Endothelial cell of umbilical vein (primary cell): ENCODE measurements at regions not wholly inside any gene's neighbourhood (a gene's known extent, or its start where the extent isn't known, plus 50 kb on each side); places are given as distances from the start of the nearest gene placed in this dataset.

Source experiments
- BruUV-seq: library from RNA; stranded (reverse); fragments of 400-500 nt; replicated peaks from 2 replicates; lab custom pipeline; 2021; lab: Mats Ljungman, UMichigan
- CTCF ChIA-PET: fragments of 300-600, 350-600 bp; sonication (Branson Sonifier 250); formaldehyde crosslinking; loops from one replicate; lab custom pipeline; 2021; ENCODE audit warnings: antibody characterized with exemption, inconsistent platforms; lab: Charles Lee
- POLR2A ChIA-PET: fragments of 300-600, 350-600 bp; sonication (Branson Sonifier 250); formaldehyde crosslinking; loops from one replicate; lab custom pipeline; 2021; ENCODE audit warnings: antibody characterized with exemption, inconsistent platforms; lab: Charles Lee
- DNase-seq: peaks from one replicate; pipeline ENCODE4 v3.0.0-alpha.2; 2011; ENCODE audit warnings: low read depth, low spot score
- FAIRE-seq: peaks from 2 replicates; lab custom pipeline; 2011; peaks lifted over from hg19 to GRCh38; lab: Jason Lieb, UNC
- H2AFZ ChIP-seq: 2 replicates; pipeline ENCODE4 v1.6.0; 2012; ENCODE audit warnings: low read depth, low read length, control low read depth, inconsistent platforms
- H3K27ac ChIP-seq: 2 replicates; pipeline ENCODE4 v1.5.1; 2011; ENCODE audit warnings: low read depth, mild to moderate bottlenecking, control low read depth, low read length, moderate library complexity; ENCODE audit not compliant: insufficient read depth
- H3K27me3 ChIP-seq, 2 experiments: 2 replicates each; pipeline versions ENCODE4 v1.6.0 to v1.6.1; 2011; ENCODE audit warnings: low read length in 2 of 2, mixed read lengths in 1 of 2; ENCODE audit not compliant: control insufficient read depth in 2 of 2, insufficient read depth in 2 of 2
- H3K36me3 ChIP-seq, 2 experiments: 2 replicates in 1 of 2; 3 replicates in 1 of 2; pipeline ENCODE4 v1.5.1; 2011; ENCODE audit warnings: low read length in 2 of 2, mild to moderate bottlenecking in 1 of 2, moderate library complexity in 1 of 2; ENCODE audit not compliant: control insufficient read depth in 2 of 2, insufficient read depth in 2 of 2; ENCODE audit errors: extremely low read depth in 1 of 2
- H3K4me1 ChIP-seq: 3 replicates; pipeline ENCODE4 v1.5.1; 2011; ENCODE audit warnings: mild to moderate bottlenecking, low read length; ENCODE audit not compliant: control insufficient read depth, insufficient read depth; ENCODE audit errors: extremely low read depth
- H3K4me2 ChIP-seq: 2 replicates; pipeline ENCODE4 v1.6.1; 2011; ENCODE audit warnings: low read length, control low read depth, mixed read lengths; ENCODE audit not compliant: insufficient read depth
- H3K4me3 ChIP-seq, 3 experiments: fragments of 200-600 bp in 1 of 3; sonication (generic), shearing (Covaris generic) in 1 of 3; replicated peaks in 1 of 3; 2 replicates each; pipeline ENCODE4 v1.5.1; 2011 to 2016; ENCODE audit warnings: control low read depth in 3 of 3, low read length in 3 of 3, mild to moderate bottlenecking in 2 of 3, inconsistent platforms in 1 of 3, low read depth in 1 of 3, moderate library complexity in 1 of 3; ENCODE audit not compliant: insufficient read depth in 1 of 3
- H3K79me2 ChIP-seq: 2 replicates; pipeline ENCODE4 v1.6.0; 2012; ENCODE audit warnings: low read length, inconsistent platforms; ENCODE audit not compliant: control insufficient read depth, insufficient read depth
- H3K9ac ChIP-seq: replicated peaks from 2 replicates; pipeline ENCODE3; 2011; ENCODE audit warnings: low read length, control low read depth; ENCODE audit not compliant: insufficient read depth; ENCODE audit errors: extremely low read depth
- H3K9me1 ChIP-seq: replicated peaks from 3 replicates; pipeline ENCODE4 v1.6.0; 2011; ENCODE audit warnings: mild to moderate bottlenecking, low read length; ENCODE audit not compliant: control insufficient read depth, insufficient read depth; ENCODE audit errors: extremely low read depth
- H3K9me3 ChIP-seq: replicated peaks from 2 replicates; pipeline ENCODE4 v1.5.1; 2012; ENCODE audit warnings: low read length, inconsistent platforms; ENCODE audit not compliant: control insufficient read depth, insufficient read depth
- H4K20me1 ChIP-seq: replicated peaks from 2 replicates; pipeline ENCODE3; 2011; ENCODE audit warnings: mild to moderate bottlenecking, low read length; ENCODE audit not compliant: control insufficient read depth, insufficient read depth; ENCODE audit errors: extremely low read depth
- CTCF ChIP-seq, 2 donors: IDR thresholded peaks; 1 replicate in 1 of 2; 2 replicates in 1 of 2; pipeline ENCODE4 v1.5.1; 2011; ENCODE audit warnings: low read length in 2 of 2, mild to moderate bottlenecking in 2 of 2, moderate library complexity in 2 of 2, control low read depth in 1 of 2, inconsistent platforms in 1 of 2, low read depth in 1 of 2; ENCODE audit not compliant: insufficient read depth in 1 of 2; ENCODE audit errors: extremely low read depth in 1 of 2
- EZH2 ChIP-seq: IDR thresholded peaks from 2 replicates; pipeline ENCODE4 v1.6.1; 2012; ENCODE audit warnings: borderline replicate concordance, low read depth, mild to moderate bottlenecking, moderate library complexity, low read length, inconsistent platforms; ENCODE audit not compliant: severe bottlenecking
- FOS ChIP-seq: IDR thresholded peaks from 2 replicates; pipeline ENCODE4 v1.6.1; 2011; ENCODE audit warnings: mild to moderate bottlenecking, low read length, moderate library complexity, borderline replicate concordance; ENCODE audit not compliant: insufficient read depth
- GATA2 ChIP-seq: IDR thresholded peaks from 2 replicates; pipeline ENCODE4 v1.7.0; 2011; ENCODE audit warnings: low read depth, mild to moderate bottlenecking, moderate library complexity, mixed read lengths, low read length; ENCODE audit not compliant: insufficient read length, insufficient read depth
- JUN ChIP-seq: IDR thresholded peaks from 2 replicates; pipeline ENCODE4 v1.6.1; 2011; ENCODE audit warnings: borderline replicate concordance, low read depth; ENCODE audit not compliant: insufficient read length, insufficient read depth
- MAX ChIP-seq: IDR thresholded peaks from 2 replicates; pipeline ENCODE4 v1.6.1; 2011; ENCODE audit not compliant: insufficient read depth, insufficient read length
- MYC ChIP-seq: IDR thresholded peaks from one replicate; pipeline ENCODE4 v1.6.1; 2011; ENCODE audit warnings: mild to moderate bottlenecking, low read depth, low read length
- POLR2A ChIP-seq: IDR thresholded peaks from 2 replicates; pipeline ENCODE4 v1.6.1; 2012; ENCODE audit warnings: low read depth, mild to moderate bottlenecking, control low read depth, low read length
- POLR2AphosphoS5 ChIP-seq: IDR thresholded peaks from 2 replicates; pipeline ENCODE4 v1.6.1; 2012; ENCODE audit warnings: low read depth, mild to moderate bottlenecking, control low read depth, low read length, moderate library complexity; ENCODE audit not compliant: insufficient read depth
- dilution Hi-C: fragments of 300-500 bp; cut with MboI; formaldehyde crosslinking; loops from one replicate; pipeline ENCODE4 v1.15.0; 2019; ENCODE audit warnings: low sequenced_read_pairs; ENCODE audit not compliant: extremely low pct_ligation_motif_present
- intact Hi-C: fragments of 100-400 bp; cut with micrococcal nuclease; formaldehyde crosslinking; loops from one replicate; pipeline ENCODE4 v1.10.0; 2022

GRCh38 chr5:14025569-14026286, 81.2 kb upstream of the DNAH5 start:
- TF ChIP-seq FOS (no peak), JUN (no peak), MAX (no peak), POLR2AphosphoS5 (no peak)
- DNase-seq (no peak), FAIRE-seq (no peak)
- POLR2A ChIA-PET, result no interaction called here
- H4K20me1 ChIP-seq, result no peaks in the 10 kb centered on the region
- CTCF ChIA-PET, result interaction anchor here (1.1 kb wide), 1 partner anchor 14 kb away, joined by 3 read pairs; no protein-coding TSS in a partner anchor
- no peaks in the 10 kb centered on the region for H3K9me3 ChIP-seq
- no TSS peak for BruUV-seq
- H2AFZ ChIP-seq, result no peak overlapping the region
- H3K9me1 ChIP-seq, result no peaks in the 10 kb centered on the region
- dilution Hi-C loops (no loop called here), intact Hi-C loops (no loop called here)
- no peak overlapping the region for H3K4me3 ChIP-seq
- H3K27me3 ChIP-seq, result peaks cover 8 to 10% of the 10 kb centered on the region in 2 experiments
- H3K27ac ChIP-seq, result no peak overlapping the region
- no peaks in the 10 kb centered on the region for H3K4me1 ChIP-seq
- H3K4me2 ChIP-seq, result no peak overlapping the region
- no peak overlapping the region for H3K9ac ChIP-seq
- no peaks in the 10 kb centered on the region for H3K79me2 ChIP-seq
- H3K36me3 ChIP-seq, result no peaks in the 10 kb centered on the region

GRCh38 chr5:14022971-14023370, 78.5 kb upstream of the DNAH5 start:
- Histone ChIP-seq H3K27me3 (peaks cover 12 to 15% of the 10 kb centered on the region in 2 experiments), H3K79me2 (no peaks in the 10 kb centered on the region), H4K20me1 (no peaks in the 10 kb centered on the region), H3K36me3 (no peaks in the 10 kb centered on the region), H2AFZ (no peak overlapping the region), H3K9me3 (no peaks in the 10 kb centered on the region), H3K27ac (no peak overlapping the region), H3K4me3 (no peak overlapping the region), H3K4me2 (no peak overlapping the region), H3K4me1 (no peaks in the 10 kb centered on the region), H3K9me1 (no peaks in the 10 kb centered on the region), H3K9ac (no peak overlapping the region)
- POLR2A ChIA-PET, result no interaction called here
- CTCF ChIA-PET, result no interaction called here
- dilution Hi-C loops (no loop called here), intact Hi-C loops (no loop called here)
- DNase-seq (no peak), FAIRE-seq (no peak)
- BruUV-seq, result no TSS peak
- no peak for TF ChIP-seq FOS
- no peak for TF ChIP-seq GATA2
- no peak for TF ChIP-seq JUN
- no peak for TF ChIP-seq POLR2A
- no peak for TF ChIP-seq MAX
- TF ChIP-seq POLR2AphosphoS5, result no peak
- no peak for TF ChIP-seq MYC
- no peak for TF ChIP-seq CTCF (IDR thresholded peaks at IDR 0.05; ENCODE audit: extremely low read depth in 1 of 2, insufficient read depth in 1 of 2, low read depth in 1 of 2, low read length in 2 of 2)
- no peak for TF ChIP-seq EZH2
